A549 (cell line): ENCODE measurements at regions not wholly inside any gene's neighbourhood (a gene's known extent, or its start where the extent isn't known, plus 50 kb on each side); places are given as distances from the start of the nearest gene placed in this dataset.

Source experiments
- small RNA-seq, 6 experiments: library from RNA; depleted of rRNA; stranded (forward); fragments of <200 nt; gene quantifications; one replicate each; pipeline ENCODE3, GENCODE V24; 2012

Small RNAs in the stretch of these regions (small RNA-seq; reads per million reads assigned to genes)
- gene RF00056 = 0 reads per million in 6 experiments
